SH-SY5Y (cell line): ENCODE measurements at regions not wholly inside any gene's neighbourhood (a gene's known extent, or its start where the extent isn't known, plus 50 kb on each side); places are given as distances from the start of the nearest gene placed in this dataset.

ENCODE experiments used
- GATA2 ChIP-seq: IDR thresholded peaks from 2 replicates; pipeline ENCODE4 v1.6.1; 2011; ENCODE audit warnings: mild to moderate bottlenecking, low read depth, low read length
- GATA3 ChIP-seq: IDR thresholded peaks from 2 replicates; pipeline ENCODE4 v1.6.1; 2011; ENCODE audit warnings: low read depth, mild to moderate bottlenecking, low read length, moderate library complexity

- TF ChIP-seq GATA2 (no peak), GATA3 (no peak)
These were observed 353.8 kb downstream of the INSIG2 start for GRCh38 chr2:118442046-118442445.
